SK-N-SH (cell line): ENCODE measurements at regions not wholly inside any gene's neighbourhood (a gene's known extent, or its start where the extent isn't known, plus 50 kb on each side); places are given as distances from the start of the nearest gene placed in this dataset.

ENCODE experiments used
- CTCF ChIA-PET: fragments of 300-600, 350-600 bp; formaldehyde crosslinking; extraction: SDS; loops from one replicate; lab custom pipeline; 2021; lab: Yijun Ruan, JAX
- POLR2A ChIA-PET: fragments of 350-600 bp; sonication (Branson Sonifier 250); formaldehyde crosslinking; extraction: SDS; loops from one replicate; lab custom pipeline; 2020; ENCODE audit warnings: antibody characterized with exemption, inconsistent platforms; lab: Yijun Ruan, JAX
- DNase-seq: peaks from one replicate; pipeline ENCODE4 v3.0.0; 2012
- H2AFZ ChIP-seq: fragments of 200-600 bp; sonication (generic); 2 replicates; pipeline ENCODE4 v1.8.1; 2016; ENCODE audit warnings: antibody characterized with exemption, mild to moderate bottlenecking, low read depth
- H3F3A ChIP-seq: fragments of 200-600 bp; sonication (generic); replicated peaks from 2 replicates; pipeline ENCODE3; 2016; ENCODE audit warnings: antibody characterized with exemption, mild to moderate bottlenecking; ENCODE audit not compliant: insufficient read depth
- H3K27ac ChIP-seq, 2 experiments: fragments of 200-500 bp in 1 of 2; fragments of 200-600 bp in 1 of 2; sonication (Bioruptor generic) in 1 of 2; sonication (generic), shearing (Covaris generic) in 1 of 2; 2 replicates each; pipeline versions ENCODE4 v1.5.1 to v1.6.1; 2014 to 2016; ENCODE audit warnings: low read depth in 2 of 2, inconsistent platforms in 1 of 2, low read length in 1 of 2, mild to moderate bottlenecking in 1 of 2, mixed read lengths in 1 of 2
- H3K27me3 ChIP-seq: fragments of 200-600 bp; sonication (generic), shearing (Covaris generic); 2 replicates; pipeline ENCODE4 v1.6.1; 2016; ENCODE audit warnings: mixed run types; ENCODE audit not compliant: insufficient read depth
- H3K36me3 ChIP-seq, 2 experiments: fragments of 200-500 bp in 1 of 2; fragments of 200-600 bp in 1 of 2; sonication (Bioruptor generic) in 1 of 2; sonication (generic) in 1 of 2; replicated peaks in 1 of 2; 2 replicates each; pipeline versions ENCODE3 to v1.5.1; 2014 to 2016; ENCODE audit warnings: low read length in 1 of 2, mild to moderate bottlenecking in 1 of 2; ENCODE audit not compliant: insufficient read depth in 2 of 2, control insufficient read depth in 1 of 2
- H3K4me1 ChIP-seq, 2 experiments: fragments of 200-500 bp in 1 of 2; fragments of 200-600 bp in 1 of 2; sonication (Bioruptor generic) in 1 of 2; sonication (generic), shearing (Covaris generic) in 1 of 2; 2 replicates each; pipeline versions ENCODE4 v1.5.1 to v1.6.1; 2014 to 2016; ENCODE audit warnings: low read depth in 1 of 2, low read length in 1 of 2, mixed run types in 1 of 2; ENCODE audit not compliant: insufficient read depth in 2 of 2, control insufficient read depth in 1 of 2
- H3K4me2 ChIP-seq: fragments of 200-600 bp; sonication (generic), shearing (Covaris generic); 2 replicates; pipeline ENCODE4 v1.6.1; 2017; ENCODE audit warnings: mixed run types
- H3K4me3 ChIP-seq, 2 experiments: fragments of 200-500 bp in 1 of 2; fragments of 200-600 bp in 1 of 2; sonication (Bioruptor generic) in 1 of 2; sonication (generic), shearing (Covaris generic) in 1 of 2; 2 replicates each; pipeline versions ENCODE4 v1.5.1 to v1.8.1; 2014 to 2016; ENCODE audit warnings: low read depth in 2 of 2, inconsistent platforms in 1 of 2, low read length in 1 of 2, mild to moderate bottlenecking in 1 of 2, mixed read lengths in 1 of 2, moderate library complexity in 1 of 2
- H3K79me2 ChIP-seq: fragments of 200-600 bp; sonication (generic); 2 replicates; pipeline ENCODE4 v1.8.1; 2017; ENCODE audit warnings: mild to moderate bottlenecking; ENCODE audit not compliant: insufficient read depth
- H3K9ac ChIP-seq: fragments of 200-600 bp; sonication (generic); 2 replicates; pipeline ENCODE4 v1.6.1; 2017; ENCODE audit warnings: mixed run types
- H3K9me2 ChIP-seq: fragments of 200-600 bp; sonication (generic); 2 replicates; pipeline ENCODE4 v1.6.1; 2017; ENCODE audit warnings: mixed run types
- H3K9me3 ChIP-seq: fragments of 200-600 bp; sonication (generic); 2 replicates; pipeline ENCODE4 v1.6.1; 2017; ENCODE audit warnings: mixed run types, mild to moderate bottlenecking, moderate library complexity
- H4K20me1 ChIP-seq: fragments of 200-600 bp; sonication (generic); 2 replicates; pipeline ENCODE4 v1.6.1; 2017; ENCODE audit warnings: mild to moderate bottlenecking, mixed run types; ENCODE audit not compliant: insufficient read depth
- CHD2 ChIP-seq: fragments of 150-350 bp; IDR thresholded peaks from 2 replicates; pipeline ENCODE4 v1.6.1; 2018; ENCODE audit warnings: low read length; ENCODE audit not compliant: partially characterized antibody
- ELF1 ChIP-seq: IDR thresholded peaks from 2 replicates; pipeline ENCODE4 v1.4.0; 2012
- EP300 ChIP-seq, 2 experiments: IDR thresholded peaks; 2 replicates each; pipeline versions ENCODE4 v1.4.0 to v1.6.1; 2012; ENCODE audit warnings: borderline replicate concordance in 1 of 2, low read depth in 1 of 2, low read length in 1 of 2
- EZH2phosphoT487 ChIP-seq: fragments of 200-600 bp; sonication (generic); IDR thresholded peaks from 2 replicates; pipeline ENCODE4 v1.6.1; 2017; ENCODE audit warnings: low read depth, mixed run types, mild to moderate bottlenecking, antibody characterized with exemption, moderate library complexity, borderline replicate concordance
- FOXJ3 ChIP-seq: sonication (generic); formaldehyde crosslinking; IDR thresholded peaks from 2 replicates; pipeline ENCODE4 v1.5.1; 2020; ENCODE audit warnings: mild to moderate bottlenecking, missing genetic modification reagents
- JUND ChIP-seq: IDR thresholded peaks from 2 replicates; pipeline ENCODE4 v1.4.0; 2012
- MAX ChIP-seq: IDR thresholded peaks from 2 replicates; pipeline ENCODE4 v1.4.0; 2012; ENCODE audit warnings: low read depth
- MEF2A ChIP-seq: IDR thresholded peaks from 2 replicates; pipeline ENCODE4 v1.4.0; 2012; ENCODE audit warnings: low read depth, borderline replicate concordance
- MXI1 ChIP-seq: IDR thresholded peaks from 2 replicates; pipeline ENCODE4 v1.6.1; 2012; ENCODE audit warnings: mild to moderate bottlenecking, low read depth, low read length, improper control_type of control experiment
- NFIC ChIP-seq: IDR thresholded peaks from 2 replicates; pipeline ENCODE4 v1.4.0; 2012; ENCODE audit warnings: borderline replicate concordance
- NRF1 ChIP-seq: IDR thresholded peaks from 2 replicates; pipeline ENCODE4 v1.6.1; 2012; ENCODE audit warnings: low read depth, mild to moderate bottlenecking, low read length
- RAD21 ChIP-seq: IDR thresholded peaks from 2 replicates; pipeline ENCODE4 v1.6.1; 2012; ENCODE audit warnings: mild to moderate bottlenecking, low read length
- RCOR1 ChIP-seq: fragments of 150-350 bp; IDR thresholded peaks from 2 replicates; pipeline ENCODE4 v1.6.1; 2017; ENCODE audit warnings: antibody characterized with exemption, low read length
- REST ChIP-seq: IDR thresholded peaks from 2 replicates; pipeline ENCODE4 v1.6.1; 2012; ENCODE audit warnings: mild to moderate bottlenecking, low read depth, low read length, moderate library complexity
- RFX5 ChIP-seq: IDR thresholded peaks from 2 replicates; pipeline ENCODE4 v1.6.1; 2012; ENCODE audit warnings: mild to moderate bottlenecking, improper control_type of control experiment, low read length
- SMC3 ChIP-seq: IDR thresholded peaks from 2 replicates; pipeline ENCODE4 v1.6.1; 2012; ENCODE audit warnings: low read depth, low read length, improper control_type of control experiment
- YY1 ChIP-seq: IDR thresholded peaks from 2 replicates; pipeline ENCODE4 v1.4.0; 2012; ENCODE audit warnings: low read depth, mild to moderate bottlenecking
- WGBS: methylation state at CpG from one replicate; pipeline ENCODE4 v1.1.6; 2017; ENCODE audit warnings: low lambda C conversion rate; 5-methylcytosine and 5-hydroxymethylcytosine counted together
- TF ChIP-seq, protein P1 (sequence below): IDR thresholded peaks from 2 replicates; pipeline ENCODE4 v1.4.0; 2012; ENCODE audit warnings: low read depth, borderline replicate concordance
- TF ChIP-seq, protein P2 (sequence below): fragments of 200-600 bp; sonication (generic); IDR thresholded peaks from 2 replicates; pipeline ENCODE4 v1.6.1; 2017; ENCODE audit warnings: antibody characterized with exemption, mild to moderate bottlenecking, moderate library complexity

DNA sequence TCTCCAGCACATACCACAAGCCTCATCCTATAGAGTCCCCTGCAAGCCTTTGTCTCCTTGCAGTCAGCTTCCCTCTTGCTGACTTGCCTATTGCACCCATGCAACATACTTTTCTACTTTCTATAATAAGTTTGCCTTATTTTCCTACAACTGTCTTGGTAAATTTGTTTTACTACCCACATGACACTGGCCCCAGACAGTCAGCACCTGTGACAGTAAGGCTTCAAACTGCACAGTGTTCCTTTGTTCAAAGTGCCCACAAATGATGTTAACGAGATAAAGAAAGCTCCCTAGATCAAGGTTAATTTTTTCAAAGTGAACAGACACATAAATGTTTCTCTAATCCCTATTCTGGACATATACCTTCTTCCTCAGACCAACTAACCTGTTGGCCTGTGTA, 529.1 kb upstream of the PCDH10 start:
- H3K79me2 ChIP-seq: no peaks in the 10 kb centered on the region
- no peaks in the 10 kb centered on the region for H3K9me2 ChIP-seq
- no peaks in the 10 kb centered on the region for H3K36me3 ChIP-seq
- H3K4me1 ChIP-seq: no peaks in the 10 kb centered on the region
- H3F3A ChIP-seq: no peaks in the 10 kb centered on the region
- no peaks in the 10 kb centered on the region for H3K9me3 ChIP-seq
- ChIA-PET POLR2A (no interaction called here), CTCF (no interaction called here)
- H4K20me1 ChIP-seq: no peaks in the 10 kb centered on the region
- no peak for DNase-seq
- H2AFZ ChIP-seq: no peak overlapping the region
- no peak overlapping the region for H3K4me2 ChIP-seq
- no peak overlapping the region for H3K9ac ChIP-seq
- WGBS: 0% methylated on average over 1 of the region's 1 CpG
- no peak for TF ChIP-seq JUND
- no peak for TF ChIP-seq YY1
- TF ChIP-seq CHD2: no peak
- no peak for TF ChIP-seq FOXJ3 (CRISPR knock-in tag)
- TF ChIP-seq SMC3: no peak
- TF ChIP-seq EP300 (IDR thresholded peaks at IDR 0.05; ENCODE audit: borderline replicate concordance in 1 of 2, low read depth in 1 of 2, low read length in 1 of 2): no peak
- no peak for TF ChIP-seq NFIC
- no peak for TF ChIP-seq ELF1
- no peak for TF ChIP-seq MAX
- no peak for TF ChIP-seq EZH2phosphoT487
- no peak for TF ChIP-seq MEF2A
- no peak for TF ChIP-seq RCOR1
- no peak for TF ChIP-seq MXI1
- TF ChIP-seq NRF1: no peak
- TF ChIP-seq RFX5: no peak
- TF ChIP-seq, protein P1, sequence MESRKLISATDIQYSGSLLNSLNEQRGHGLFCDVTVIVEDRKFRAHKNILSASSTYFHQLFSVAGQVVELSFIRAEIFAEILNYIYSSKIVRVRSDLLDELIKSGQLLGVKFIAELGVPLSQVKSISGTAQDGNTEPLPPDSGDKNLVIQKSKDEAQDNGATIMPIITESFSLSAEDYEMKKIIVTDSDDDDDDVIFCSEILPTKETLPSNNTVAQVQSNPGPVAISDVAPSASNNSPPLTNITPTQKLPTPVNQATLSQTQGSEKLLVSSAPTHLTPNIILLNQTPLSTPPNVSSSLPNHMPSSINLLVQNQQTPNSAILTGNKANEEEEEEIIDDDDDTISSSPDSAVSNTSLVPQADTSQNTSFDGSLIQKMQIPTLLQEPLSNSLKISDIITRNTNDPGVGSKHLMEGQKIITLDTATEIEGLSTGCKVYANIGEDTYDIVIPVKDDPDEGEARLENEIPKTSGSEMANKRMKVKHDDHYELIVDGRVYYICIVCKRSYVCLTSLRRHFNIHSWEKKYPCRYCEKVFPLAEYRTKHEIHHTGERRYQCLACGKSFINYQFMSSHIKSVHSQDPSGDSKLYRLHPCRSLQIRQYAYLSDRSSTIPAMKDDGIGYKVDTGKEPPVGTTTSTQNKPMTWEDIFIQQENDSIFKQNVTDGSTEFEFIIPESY: no peak
- no peaks in the 10 kb centered on the region for H3K27me3 ChIP-seq
- H3K27ac ChIP-seq: no peak overlapping the region
- H3K4me3 ChIP-seq: no peak overlapping the region

- H4K20me1 ChIP-seq: no peaks in the 10 kb centered on the region
- H3K27me3 ChIP-seq: no peaks in the 10 kb centered on the region
- H3K9me3 ChIP-seq: no peaks in the 10 kb centered on the region
- H3K79me2 ChIP-seq: no peaks in the 10 kb centered on the region
- no peaks in the 10 kb centered on the region for H3K9me2 ChIP-seq
- 4% methylated on average over 6 of the region's 6 CpGs for WGBS
- DNase-seq: peak; percentile 46
- H3K9ac ChIP-seq: no peak overlapping the region
- POLR2A ChIA-PET: no interaction called here
- H3K4me2 ChIP-seq: no peak overlapping the region
- H2AFZ ChIP-seq: no peak overlapping the region
- no peaks in the 10 kb centered on the region for H3K4me1 ChIP-seq
- no peak overlapping the region for H3K27ac ChIP-seq
- H3F3A ChIP-seq: no peaks in the 10 kb centered on the region
- TF ChIP-seq RAD21 (peak; percentile 74), SMC3 (peak; percentile 42), REST (no peak)
- TF ChIP-seq, protein P2, sequence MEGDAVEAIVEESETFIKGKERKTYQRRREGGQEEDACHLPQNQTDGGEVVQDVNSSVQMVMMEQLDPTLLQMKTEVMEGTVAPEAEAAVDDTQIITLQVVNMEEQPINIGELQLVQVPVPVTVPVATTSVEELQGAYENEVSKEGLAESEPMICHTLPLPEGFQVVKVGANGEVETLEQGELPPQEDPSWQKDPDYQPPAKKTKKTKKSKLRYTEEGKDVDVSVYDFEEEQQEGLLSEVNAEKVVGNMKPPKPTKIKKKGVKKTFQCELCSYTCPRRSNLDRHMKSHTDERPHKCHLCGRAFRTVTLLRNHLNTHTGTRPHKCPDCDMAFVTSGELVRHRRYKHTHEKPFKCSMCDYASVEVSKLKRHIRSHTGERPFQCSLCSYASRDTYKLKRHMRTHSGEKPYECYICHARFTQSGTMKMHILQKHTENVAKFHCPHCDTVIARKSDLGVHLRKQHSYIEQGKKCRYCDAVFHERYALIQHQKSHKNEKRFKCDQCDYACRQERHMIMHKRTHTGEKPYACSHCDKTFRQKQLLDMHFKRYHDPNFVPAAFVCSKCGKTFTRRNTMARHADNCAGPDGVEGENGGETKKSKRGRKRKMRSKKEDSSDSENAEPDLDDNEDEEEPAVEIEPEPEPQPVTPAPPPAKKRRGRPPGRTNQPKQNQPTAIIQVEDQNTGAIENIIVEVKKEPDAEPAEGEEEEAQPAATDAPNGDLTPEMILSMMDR: peak; percentile 65
- no peak overlapping the region; a peak in 1 of 4 replicates for H3K4me3 ChIP-seq
- H3K36me3 ChIP-seq: no peaks in the 10 kb centered on the region
- CTCF ChIA-PET: interaction anchor here (0.7 to 2.2 kb wide), 6 partner anchors 9 to 165 kb away, joined by 3 to 10 read pairs (median 4); no protein-coding TSS in a partner anchor
Measured at GRCh38 chr4:132642016-132642817, 506.9 kb upstream of the PCDH10 start.
